ENCODE measurements at regions not wholly inside any gene's neighbourhood (a gene's known extent, or its start where the extent isn't known, plus 50 kb on each side); places are given as distances from the start of the nearest gene placed in this dataset.

GRCh38 chr6:91505199-91505598 lies 918.3 kb upstream of the MAP3K7 start:
- CTCF ChIA-PET = no interaction called here
- POLR2A ChIA-PET (ENCODE audit: low non-redundant PET) = no interaction called here
- H3K27ac ChIP-seq = no peak overlapping the region
- no peak for TF ChIP-seq CTCF (conservative IDR thresholded peaks at IDR 0.05; ENCODE audit: low read depth)
- no peak for DNase-seq (ENCODE audit: low spot score)

- CTCF ChIA-PET = interaction anchor here (0.6 kb wide), 1 partner anchor 1110 kb away, joined by 5 read pairs; no protein-coding TSS in a partner anchor
- H3K27ac ChIP-seq = no peak overlapping the region
- no peak for TF ChIP-seq CTCF (conservative IDR thresholded peaks at IDR 0.05; ENCODE audit: low read depth)
- no peak for DNase-seq (ENCODE audit: low spot score)
- POLR2A ChIA-PET (ENCODE audit: low non-redundant PET) = no interaction called here
These were observed 915.1 kb upstream of the MAP3K7 start for GRCh38 chr6:91501930-91502329.

- ChIA-PET CTCF (interaction anchor here (0.7 kb wide), 1 partner anchor 12 kb away, joined by 3 read pairs; no protein-coding TSS in a partner anchor), POLR2A (ENCODE audit: low non-redundant PET) (no interaction called here)
- no peak overlapping the region for H3K27ac ChIP-seq
These were observed 913.9 kb upstream of the MAP3K7 start for GRCh38 chr6:91500689-91501303.

GRCh38 chr6:91498576-91498975 lies 911.7 kb upstream of the MAP3K7 start:
- POLR2A ChIA-PET (ENCODE audit: low non-redundant PET) = no interaction called here
- TF ChIP-seq CTCF (conservative IDR thresholded peaks at IDR 0.05; ENCODE audit: low read depth) = no peak
- CTCF ChIA-PET = interaction anchor here (0.6 kb wide), 1 partner anchor 71 kb away, joined by 3 read pairs; no protein-coding TSS in a partner anchor
- no peak for DNase-seq (ENCODE audit: low spot score)
- H3K27ac ChIP-seq = no peak overlapping the region

More at GRCh38 chr6:91500689-91501303, 913.9 kb upstream of the MAP3K7 start:
- TF ChIP-seq CTCF (conservative IDR thresholded peaks at IDR 0.05; ENCODE audit: low read depth) = no peak
- no peak for DNase-seq (ENCODE audit: low spot score)

- POLR2A ChIA-PET (ENCODE audit: low non-redundant PET) = no interaction called here
- CTCF ChIA-PET = no interaction called here
- no peak for DNase-seq (ENCODE audit: low spot score)
- TF ChIP-seq CTCF (conservative IDR thresholded peaks at IDR 0.05; ENCODE audit: low read depth) = no peak
- no peak overlapping the region for H3K27ac ChIP-seq
These were observed 910.9 kb upstream of the MAP3K7 start for GRCh38 chr6:91497770-91498169.

GRCh38 chr6:91490671-91491301 lies 903.9 kb upstream of the MAP3K7 start:
- TF ChIP-seq CTCF (conservative IDR thresholded peaks at IDR 0.05; ENCODE audit: low read depth) = no peak
- no peak overlapping the region for H3K27ac ChIP-seq
- CTCF ChIA-PET = no interaction called here
- no peak for DNase-seq (ENCODE audit: low spot score)
- POLR2A ChIA-PET (ENCODE audit: low non-redundant PET) = no interaction called here
